PC-3 (cell line): ENCODE measurements at regions not wholly inside any gene's neighbourhood (a gene's known extent, or its start where the extent isn't known, plus 50 kb on each side); places are given as distances from the start of the nearest gene placed in this dataset.

Experiments
- CTCF ChIP-seq: fragments of 300-600 bp; sonication (generic); conservative IDR thresholded peaks from 2 replicates; pipeline ENCODE4 v1.5.1; 2017; ENCODE audit warnings: antibody characterized with exemption, low read depth, mild to moderate bottlenecking, low read length
- EZH2 ChIP-seq: fragments of 300-600 bp; sonication (generic); IDR thresholded peaks from one replicate; pipeline ENCODE4 v1.6.1; 2017; ENCODE audit warnings: antibody characterized with exemption, mild to moderate bottlenecking, low read length; ENCODE audit not compliant: unreplicated experiment
- EZH2phosphoT487 ChIP-seq: fragments of 300-600 bp; sonication (generic); IDR thresholded peaks from 2 replicates; pipeline ENCODE4 v1.6.1; 2018; ENCODE audit warnings: mild to moderate bottlenecking, antibody characterized with exemption, low read length, borderline replicate concordance

- no peak for TF ChIP-seq CTCF
- TF ChIP-seq EZH2: no peak
- TF ChIP-seq EZH2phosphoT487: no peak
These were observed 521.9 kb upstream of the RGMA start for GRCh38 chr15:93610944-93611343.
